ENCODE measurements at regions not wholly inside any gene's neighbourhood (a gene's known extent, or its start where the extent isn't known, plus 50 kb on each side); places are given as distances from the start of the nearest gene placed in this dataset.
"Not testable (repeated sequence)": the region's sequence is repeated elsewhere in the genome, so short reads cannot be mapped to it uniquely, and the experiment has no call there.

- TF ChIP-seq CTCF (IDR thresholded peaks at IDR 0.05; ENCODE audit: insufficient read depth in 1 of 2, low read depth in 1 of 2, low read length in 1 of 2, severe bottlenecking in 1 of 2, unreplicated experiment in 1 of 2) = no peak
- no TSS peak for BruUV-seq (replicated peaks)
- Mint-ChIP-seq H3K36me3 (ENCODE audit: insufficient read depth, unreplicated experiment) (no peaks in the 10 kb centered on the region), H3K4me3 (ENCODE audit: unreplicated experiment) (no peak overlapping the region), H3K27ac (ENCODE audit: unreplicated experiment) (no peak overlapping the region), H3K4me1 (ENCODE audit: low read depth, unreplicated experiment) (no peaks in the 10 kb centered on the region), H3K9me3 (ENCODE audit: unreplicated experiment) (no peaks in the 10 kb centered on the region), H3K27me3 (ENCODE audit: insufficient read depth, unreplicated experiment) (peaks cover 22% of the 10 kb centered on the region)
- Histone ChIP-seq H3K27me3 (replicated peaks; ENCODE audit: control insufficient read depth, insufficient read depth, low read length) (peaks cover 2% of the 10 kb centered on the region; the same call in 1 of the 2 replicates), H3K9me3 (no peaks in the 10 kb centered on the region), H3K36me3 (ENCODE audit: control insufficient read depth, insufficient read depth, low read length) (no peaks in the 10 kb centered on the region), H3K4me1 (no peaks in the 10 kb centered on the region), H3K4me3 (ENCODE audit: low read depth, low read length) (no peak overlapping the region)
- intact Hi-C loops (cut with micrococcal nuclease; ENCODE audit: unreplicated experiment) = no loop called here
- CTCF ChIA-PET = interaction anchor here (0.7 kb wide), 1 partner anchor 1468 kb away, joined by 3 read pairs; no protein-coding TSS in a partner anchor
- POLR2A ChIA-PET = no interaction called here
- no peak for DNase-seq
Observed at GRCh38 chr5:112594095-112594850, 143.4 kb upstream of the APC start.

GRCh38 chr5:112594941-112595340, 142.7 kb upstream of the APC start:
- no peak for TF ChIP-seq CTCF (IDR thresholded peaks at IDR 0.05; ENCODE audit: insufficient read depth in 1 of 2, low read depth in 1 of 2, low read length in 1 of 2, severe bottlenecking in 1 of 2, unreplicated experiment in 1 of 2)
- Histone ChIP-seq H3K27me3 (replicated peaks; ENCODE audit: control insufficient read depth, insufficient read depth, low read length) (peaks cover 2% of the 10 kb centered on the region; the same call in 1 of the 2 replicates), H3K9me3 (no peaks in the 10 kb centered on the region), H3K36me3 (ENCODE audit: control insufficient read depth, insufficient read depth, low read length) (no peaks in the 10 kb centered on the region), H3K4me1 (no peaks in the 10 kb centered on the region), H3K4me3 (ENCODE audit: low read depth, low read length) (no peak overlapping the region)
- intact Hi-C loops (cut with micrococcal nuclease; ENCODE audit: unreplicated experiment) = no loop called here
- peaks cover 21% of the 10 kb centered on the region for H3K27me3 Mint-ChIP-seq (ENCODE audit: insufficient read depth, unreplicated experiment)
- no peaks in the 10 kb centered on the region for H3K9me3 Mint-ChIP-seq (ENCODE audit: unreplicated experiment)
- CTCF ChIA-PET = no interaction called here
- no peaks in the 10 kb centered on the region for H3K4me1 Mint-ChIP-seq (ENCODE audit: low read depth, unreplicated experiment)
- no peak overlapping the region for H3K27ac Mint-ChIP-seq (ENCODE audit: unreplicated experiment)
- no peak overlapping the region for H3K4me3 Mint-ChIP-seq (ENCODE audit: unreplicated experiment)
- DNase-seq = no peak
- POLR2A ChIA-PET = no interaction called here
- BruUV-seq (replicated peaks) = no TSS peak
- H3K36me3 Mint-ChIP-seq (ENCODE audit: insufficient read depth, unreplicated experiment) = no peaks in the 10 kb centered on the region

DNA sequence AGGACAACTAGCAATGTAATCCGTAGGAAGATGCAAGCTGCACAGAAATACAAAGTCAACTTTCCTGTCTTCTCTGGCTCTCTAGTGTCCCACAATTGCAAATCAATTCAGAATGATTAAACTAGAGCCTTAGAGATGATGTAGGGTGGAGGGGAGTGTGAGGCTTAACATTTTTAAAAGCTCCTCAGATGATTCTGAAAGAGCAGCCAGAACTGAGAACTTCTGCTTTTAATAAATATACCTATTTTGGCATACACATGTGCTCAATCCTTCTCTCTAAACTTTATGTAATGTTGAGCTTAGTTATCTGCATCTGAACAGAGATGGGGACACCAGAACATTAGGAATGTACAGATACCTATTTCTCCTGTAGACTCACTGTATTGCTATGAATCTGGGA, 139.9 kb upstream of the APC start:
- ChIA-PET POLR2A (no interaction called here), CTCF (no interaction called here)
- no peak for TF ChIP-seq CTCF (IDR thresholded peaks at IDR 0.05; ENCODE audit: insufficient read depth in 1 of 2, low read depth in 1 of 2, low read length in 1 of 2, severe bottlenecking in 1 of 2, unreplicated experiment in 1 of 2)
- Histone ChIP-seq H3K27me3 (replicated peaks; ENCODE audit: control insufficient read depth, insufficient read depth, low read length) (peaks cover 2% of the 10 kb centered on the region; the same call in 1 of the 2 replicates), H3K4me3 (ENCODE audit: low read depth, low read length) (no peak overlapping the region), H3K9me3 (no peaks in the 10 kb centered on the region), H3K36me3 (ENCODE audit: control insufficient read depth, insufficient read depth, low read length) (no peaks in the 10 kb centered on the region), H3K4me1 (no peaks in the 10 kb centered on the region)
- H3K27me3 Mint-ChIP-seq (ENCODE audit: insufficient read depth, unreplicated experiment) = peaks cover 21% of the 10 kb centered on the region
- no peak overlapping the region for H3K27ac Mint-ChIP-seq (ENCODE audit: unreplicated experiment)
- H3K4me1 Mint-ChIP-seq (ENCODE audit: low read depth, unreplicated experiment) = no peaks in the 10 kb centered on the region
- intact Hi-C loops (cut with micrococcal nuclease; ENCODE audit: unreplicated experiment) = no loop called here
- no peaks in the 10 kb centered on the region for H3K36me3 Mint-ChIP-seq (ENCODE audit: insufficient read depth, unreplicated experiment)
- DNase-seq = no peak
- H3K4me3 Mint-ChIP-seq (ENCODE audit: unreplicated experiment) = no peak overlapping the region
- H3K9me3 Mint-ChIP-seq (ENCODE audit: unreplicated experiment) = no peaks in the 10 kb centered on the region
- BruUV-seq (replicated peaks) = no TSS peak

- not testable (repeated sequence) for BruUV-seq (replicated peaks)
Observed at GRCh38 chr5:112600510-112600909, 137.2 kb upstream of the APC start.

More at GRCh38 chr5:112600510-112600909, 137.2 kb upstream of the APC start:
- H3K9me3 ChIP-seq; H3K4me1 Mint-ChIP-seq (ENCODE audit: low read depth, unreplicated experiment); H3K27ac Mint-ChIP-seq (ENCODE audit: unreplicated experiment); intact Hi-C loops (cut with micrococcal nuclease; ENCODE audit: unreplicated experiment); DNase-seq; H3K4me3 ChIP-seq (ENCODE audit: low read depth, low read length); H3K4me3 Mint-ChIP-seq (ENCODE audit: unreplicated experiment); H3K9me3 Mint-ChIP-seq (ENCODE audit: unreplicated experiment); H3K36me3 ChIP-seq (ENCODE audit: control insufficient read depth, insufficient read depth, low read length); POLR2A ChIA-PET; H3K4me1 ChIP-seq; H3K36me3 Mint-ChIP-seq (ENCODE audit: insufficient read depth, unreplicated experiment); H3K27me3 ChIP-seq (replicated peaks; ENCODE audit: control insufficient read depth, insufficient read depth, low read length); CTCF ChIA-PET: not testable (repeated sequence)
- H3K27me3 Mint-ChIP-seq (ENCODE audit: insufficient read depth, unreplicated experiment) = peaks cover 20% of the 10 kb centered on the region
